H1 (cell line): ENCODE measurements at regions not wholly inside any gene's neighbourhood (a gene's known extent, or its start where the extent isn't known, plus 50 kb on each side); places are given as distances from the start of the nearest gene placed in this dataset.

Source experiments
- CTCF ChIA-PET: fragments of 300-600 bp; sonication (Branson Sonifier 250); formaldehyde crosslinking; loops from one replicate; lab custom pipeline; 2021; ENCODE audit not compliant: partially characterized antibody; lab: Charles Lee
- POLR2A ChIA-PET: fragments of 300-600 bp; sonication (Branson Sonifier 250); formaldehyde crosslinking; loops from one replicate; lab custom pipeline; 2021; ENCODE audit warnings: inconsistent platforms; ENCODE audit not compliant: partially characterized antibody; lab: Charles Lee
- DNase-seq, 2 experiments: peaks; one replicate each; pipeline versions ENCODE4 v3.0.0 to v3.0.0-alpha.2; 2010 to 2022; ENCODE audit warnings: low spot score in 2 of 2, low read depth in 1 of 2, mixed read lengths in 1 of 2
- FAIRE-seq: peaks from 2 replicates; lab custom pipeline; 2011; peaks lifted over from hg19 to GRCh38; lab: Jason Lieb, UNC
- H2AFZ ChIP-seq: 2 replicates; pipeline ENCODE4 v1.8.1; 2012; ENCODE audit warnings: low read length, inconsistent platforms
- H2AK5ac ChIP-seq: 2 replicates; pipeline ENCODE4 v1.6.1; 2013; ENCODE audit warnings: low read depth, low read length
- H2BK120ac ChIP-seq: replicated peaks from 2 replicates; pipeline ENCODE3; 2013; ENCODE audit warnings: low read depth, low read length, inconsistent platforms
- H2BK12ac ChIP-seq: 2 replicates; pipeline ENCODE4 v1.6.1; 2013; ENCODE audit warnings: low read depth, low read length
- H2BK15ac ChIP-seq: 2 replicates; pipeline ENCODE4 v1.6.1; 2013; ENCODE audit warnings: low read length
- H2BK20ac ChIP-seq: 2 replicates; pipeline ENCODE4 v1.6.1; 2013; ENCODE audit warnings: low read length
- H2BK5ac ChIP-seq: 2 replicates; pipeline ENCODE4 v1.6.1; 2013; ENCODE audit warnings: low read depth, low read length
- H3K14ac ChIP-seq: 2 replicates; pipeline ENCODE4 v1.6.1; 2013; ENCODE audit warnings: inconsistent platforms; ENCODE audit not compliant: insufficient read length
- H3K18ac ChIP-seq: 2 replicates; pipeline ENCODE4 v1.6.1; 2013; ENCODE audit warnings: low read length; ENCODE audit errors: extremely low read depth
- H3K23ac ChIP-seq: 2 replicates; pipeline ENCODE4 v1.6.1; 2013; ENCODE audit warnings: inconsistent platforms; ENCODE audit not compliant: insufficient read length
- H3K23me2 ChIP-seq: 2 replicates; pipeline ENCODE4 v1.6.1; 2013; ENCODE audit warnings: low read depth, low read length
- H3K27ac ChIP-seq: 2 replicates; pipeline ENCODE4 v1.6.1; 2011; ENCODE audit warnings: low read depth, low read length, inconsistent platforms
- H3K27me3 ChIP-seq, 4 experiments: replicated peaks in 1 of 4; 1 replicate in 1 of 4; 2 replicates in 3 of 4; pipeline versions ENCODE4 v1.6.1 to v1.8.1; 2011 to 2013; ENCODE audit warnings: low read length in 3 of 4, mild to moderate bottlenecking in 3 of 4, inconsistent platforms in 2 of 4, mixed read lengths in 2 of 4, moderate library complexity in 1 of 4; ENCODE audit not compliant: control insufficient read depth in 3 of 4, insufficient read depth in 3 of 4; ENCODE audit errors: extremely low read depth in 1 of 4
- H3K36me3 ChIP-seq, 4 experiments: 2 replicates each; pipeline versions ENCODE4 v1.6.1 to v1.8.1; 2011 to 2013; ENCODE audit warnings: mild to moderate bottlenecking in 4 of 4, low read length in 3 of 4, moderate library complexity in 2 of 4, control low read depth in 1 of 4, inconsistent platforms in 1 of 4; ENCODE audit not compliant: insufficient read depth in 4 of 4, control insufficient read depth in 2 of 4
- H3K4ac ChIP-seq: replicated peaks from 2 replicates; pipeline ENCODE3; 2013; ENCODE audit warnings: low read length, low read depth, mixed read lengths, inconsistent platforms; ENCODE audit not compliant: insufficient read length
- H3K4me1 ChIP-seq, 4 experiments: replicated peaks in 1 of 4; 1 replicate in 1 of 4; 2 replicates in 3 of 4; pipeline versions ENCODE4 v1.6.1 to v1.8.1; 2011 to 2013; ENCODE audit warnings: low read length in 3 of 4, inconsistent platforms in 2 of 4, mixed read lengths in 1 of 4; ENCODE audit not compliant: insufficient read depth in 4 of 4, control insufficient read depth in 3 of 4
- H3K4me2 ChIP-seq, 2 experiments: 2 replicates each; pipeline versions ENCODE4 v1.6.1 to v1.8.1; 2011 to 2013; ENCODE audit warnings: low read depth in 2 of 2, low read length in 2 of 2, control low read depth in 1 of 2, inconsistent platforms in 1 of 2, mild to moderate bottlenecking in 1 of 2; ENCODE audit not compliant: insufficient read depth in 1 of 2
- H3K4me3 ChIP-seq, 4 experiments: fragments of 200-600, 300-600 bp in 1 of 4; sonication (generic), shearing (Covaris generic), sonication (Bioruptor Twin) in 1 of 4; 2 replicates each; pipeline versions ENCODE4 v1.5.1 to v1.8.1; 2011 to 2016; ENCODE audit warnings: low read length in 4 of 4, low read depth in 3 of 4, control low read depth in 2 of 4, inconsistent platforms in 2 of 4, mild to moderate bottlenecking in 2 of 4, mixed read lengths in 1 of 4, moderate library complexity in 1 of 4; ENCODE audit not compliant: insufficient read depth in 2 of 4; ENCODE audit errors: extremely low read depth in 1 of 4
- H3K56ac ChIP-seq: replicated peaks from 2 replicates; pipeline ENCODE3; 2013; ENCODE audit warnings: low read depth, mild to moderate bottlenecking, mixed read lengths, low read length, inconsistent platforms; ENCODE audit not compliant: insufficient read length
- H3K79me1 ChIP-seq: 2 replicates; pipeline ENCODE4 v1.6.1; 2013; ENCODE audit warnings: low read depth, low read length, control low read depth
- H3K79me2 ChIP-seq, 2 experiments: 2 replicates each; pipeline versions ENCODE4 v1.6.1 to v1.8.1; 2012 to 2013; ENCODE audit warnings: low read length in 2 of 2, mild to moderate bottlenecking in 2 of 2, inconsistent platforms in 1 of 2; ENCODE audit not compliant: insufficient read depth in 2 of 2, control insufficient read depth in 1 of 2
- H3K9ac ChIP-seq, 4 experiments: replicated peaks in 1 of 4; 1 replicate in 1 of 4; 2 replicates in 3 of 4; pipeline versions ENCODE4 v1.6.1 to v1.8.1; 2011 to 2013; ENCODE audit warnings: low read depth in 3 of 4, low read length in 3 of 4, control low read depth in 2 of 4, mild to moderate bottlenecking in 2 of 4, moderate library complexity in 2 of 4, inconsistent platforms in 1 of 4; ENCODE audit errors: extremely low read depth in 1 of 4
- H3K9me3 ChIP-seq, 2 experiments: 2 replicates each; pipeline versions ENCODE4 v1.6.1 to v1.8.1; 2012 to 2013; ENCODE audit warnings: mild to moderate bottlenecking in 2 of 2, moderate library complexity in 2 of 2, control low read depth in 1 of 2, inconsistent platforms in 1 of 2, low read depth in 1 of 2, low read length in 1 of 2, mixed read lengths in 1 of 2; ENCODE audit not compliant: insufficient read depth in 2 of 2
- H4K20me1 ChIP-seq, 2 experiments: replicated peaks in 1 of 2; 2 replicates each; pipeline versions ENCODE3 to v1.8.1; 2011 to 2013; ENCODE audit warnings: inconsistent platforms in 2 of 2, low read length in 2 of 2, mild to moderate bottlenecking in 1 of 2; ENCODE audit not compliant: insufficient read depth in 2 of 2, control insufficient read depth in 1 of 2
- H4K5ac ChIP-seq: 2 replicates; pipeline ENCODE4 v1.6.1; 2013; ENCODE audit warnings: low read length, low read depth, mixed read lengths, inconsistent platforms; ENCODE audit not compliant: insufficient read length
- H4K8ac ChIP-seq: 2 replicates; pipeline ENCODE4 v1.8.0; 2013; ENCODE audit warnings: mild to moderate bottlenecking, moderate library complexity, low read length, inconsistent platforms; ENCODE audit not compliant: insufficient read depth; ENCODE audit errors: extremely low read depth
- H4K91ac ChIP-seq: replicated peaks from 2 replicates; pipeline ENCODE3; 2013; ENCODE audit warnings: low read length, mixed read lengths, inconsistent platforms; ENCODE audit not compliant: insufficient read length
- WGBS, 2 experiments: shearing (Covaris generic) in 1 of 2; methylation state at CpG; one replicate each; pipeline versions ENCODE4 v1.1.6 to v1.1.7; 2013 to 2015; ENCODE audit warnings: low lambda C conversion rate in 2 of 2, mixed read lengths in 2 of 2, inconsistent platforms in 1 of 2, low coverage in 1 of 2, missing lambda C conversion rate in 1 of 2; ENCODE audit not compliant: insufficient replicate concordance in 2 of 2, insufficient coverage in 1 of 2, insufficient read length in 1 of 2; ENCODE audit errors: extremely low coverage in 1 of 2, missing lambda C conversion rate in 1 of 2; 5-methylcytosine and 5-hydroxymethylcytosine counted together

GRCh38 chr3:110324171-110324705 lies 747.4 kb upstream of the NECTIN3 start:
- Histone ChIP-seq H2BK12ac (no peak overlapping the region), H3K4ac (no peak overlapping the region), H4K20me1 (no peaks in the 10 kb centered on the region), H3K23me2 (no peaks in the 10 kb centered on the region), H3K4me3 (no peak overlapping the region), H2BK15ac (no peak overlapping the region), H2AFZ (no peak overlapping the region), H3K9me3 (peaks cover 0 to 6% of the 10 kb centered on the region in 2 experiments; a peak in 2 of 4 replicates), H3K14ac (no peak overlapping the region), H2BK5ac (no peak overlapping the region), H3K79me1 (no peaks in the 10 kb centered on the region), H3K79me2 (no peaks in the 10 kb centered on the region), H3K27me3 (no peaks in the 10 kb centered on the region), H2BK120ac (no peak overlapping the region), H3K36me3 (no peaks in the 10 kb centered on the region), H3K4me2 (no peak overlapping the region), H2BK20ac (no peak overlapping the region), H3K4me1 (peaks cover 0 to 2% (median 0%) of the 10 kb centered on the region in 4 experiments; a peak in 1 of 7 replicates), H4K5ac (no peak overlapping the region), H3K27ac (no peak overlapping the region), H3K9ac (no peak overlapping the region), H3K18ac (no peak overlapping the region), H3K23ac (no peak overlapping the region), H4K8ac (no peak overlapping the region), H4K91ac (no peak overlapping the region), H2AK5ac (no peak overlapping the region), H3K56ac (no peak overlapping the region)
- CTCF ChIA-PET: interaction anchor here (0.6 to 2.4 kb wide), 2 partner anchors 10 to 1046 kb away, joined by 3 to 16 read pairs; no protein-coding TSS in a partner anchor
- POLR2A ChIA-PET: no interaction called here
- 90% methylated on average over 3 of the region's 3 CpGs; no CpG with 5 or more reads in 1 of the 2 experiments for WGBS, 2 experiments
- DNase-seq: no peak
- no peak for FAIRE-seq
